ENCODE measurements at regions not wholly inside any gene's neighbourhood (a gene's known extent, or its start where the extent isn't known, plus 50 kb on each side); places are given as distances from the start of the nearest gene placed in this dataset.

DNA sequence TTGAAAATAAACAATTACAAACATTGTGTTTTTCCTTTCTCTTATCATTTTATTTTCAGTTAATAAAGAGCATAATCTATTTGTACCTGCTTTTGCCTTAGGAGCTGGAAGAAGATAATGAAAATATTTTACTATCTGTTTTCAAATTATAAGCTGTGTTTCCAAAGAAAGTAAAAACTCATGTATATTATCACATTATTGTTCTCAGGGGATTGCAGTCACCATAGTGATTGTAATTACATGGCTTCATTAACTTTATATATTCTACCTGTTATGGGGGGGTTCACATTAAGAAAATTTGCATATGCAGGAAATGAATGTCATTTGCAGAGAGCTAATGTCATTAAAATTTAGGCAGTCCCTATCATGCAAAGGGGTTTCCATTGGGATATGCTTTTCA is 542.3 kb downstream of the NXPH1 start:
- H3K27me3 ChIP-seq = no peaks in the 10 kb centered on the region
- DNase-seq (no peak), ATAC-seq (ENCODE audit: low FRiP score in 2 of 2) (no peak)
- H3K9me3 ChIP-seq = no peaks in the 10 kb centered on the region
- TF ChIP-seq, protein P1, sequence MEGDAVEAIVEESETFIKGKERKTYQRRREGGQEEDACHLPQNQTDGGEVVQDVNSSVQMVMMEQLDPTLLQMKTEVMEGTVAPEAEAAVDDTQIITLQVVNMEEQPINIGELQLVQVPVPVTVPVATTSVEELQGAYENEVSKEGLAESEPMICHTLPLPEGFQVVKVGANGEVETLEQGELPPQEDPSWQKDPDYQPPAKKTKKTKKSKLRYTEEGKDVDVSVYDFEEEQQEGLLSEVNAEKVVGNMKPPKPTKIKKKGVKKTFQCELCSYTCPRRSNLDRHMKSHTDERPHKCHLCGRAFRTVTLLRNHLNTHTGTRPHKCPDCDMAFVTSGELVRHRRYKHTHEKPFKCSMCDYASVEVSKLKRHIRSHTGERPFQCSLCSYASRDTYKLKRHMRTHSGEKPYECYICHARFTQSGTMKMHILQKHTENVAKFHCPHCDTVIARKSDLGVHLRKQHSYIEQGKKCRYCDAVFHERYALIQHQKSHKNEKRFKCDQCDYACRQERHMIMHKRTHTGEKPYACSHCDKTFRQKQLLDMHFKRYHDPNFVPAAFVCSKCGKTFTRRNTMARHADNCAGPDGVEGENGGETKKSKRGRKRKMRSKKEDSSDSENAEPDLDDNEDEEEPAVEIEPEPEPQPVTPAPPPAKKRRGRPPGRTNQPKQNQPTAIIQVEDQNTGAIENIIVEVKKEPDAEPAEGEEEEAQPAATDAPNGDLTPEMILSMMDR (IDR thresholded peaks at IDR 0.05) = no peak
- TF ChIP-seq POLR2AphosphoS5 (IDR thresholded peaks at IDR 0.05) (no peak), EP300 (IDR thresholded peaks at IDR 0.05) (no peak), POLR2A (IDR thresholded peaks at IDR 0.05) (no peak)
- H3K4me1 ChIP-seq = no peaks in the 10 kb centered on the region
- no peaks in the 10 kb centered on the region for H3K36me3 ChIP-seq
- H3K4me3 ChIP-seq = no peak overlapping the region
- no peak overlapping the region for H3K27ac ChIP-seq

DNA sequence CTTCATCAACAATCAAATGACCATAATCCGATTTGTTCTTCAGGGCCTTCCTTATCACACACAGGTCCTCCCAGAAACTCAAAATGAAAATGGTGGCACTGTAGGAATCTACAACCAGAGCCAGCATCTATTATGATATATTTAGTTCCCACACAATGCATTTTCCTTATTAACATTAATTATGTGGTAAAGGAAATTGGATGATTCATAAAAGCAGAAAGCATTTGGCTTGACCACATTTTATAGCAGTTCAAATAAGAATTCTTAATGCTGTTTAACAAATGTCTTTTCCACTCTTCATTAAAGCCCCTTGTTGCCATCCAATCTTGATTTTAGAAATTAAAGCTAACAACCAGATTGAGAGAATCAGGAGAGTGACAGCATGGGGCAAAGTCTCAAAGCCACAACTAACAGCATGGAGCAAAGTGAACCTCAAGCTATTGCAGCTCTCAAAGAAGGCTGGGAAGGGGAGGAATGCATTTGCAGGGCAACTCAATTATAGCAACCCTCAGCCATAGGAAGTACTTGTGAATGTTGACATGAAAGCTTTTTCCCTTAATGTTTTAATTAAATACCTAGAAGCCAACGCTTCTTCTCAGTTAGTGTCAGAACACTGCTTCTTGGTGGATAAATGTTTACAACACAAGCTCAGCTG is 549.1 kb downstream of the NXPH1 start:
- DNase-seq = no peak
- no peak for ATAC-seq (ENCODE audit: low FRiP score in 2 of 2)
- TF ChIP-seq POLR2AphosphoS5 (IDR thresholded peaks at IDR 0.05) (no peak), POLR2A (IDR thresholded peaks at IDR 0.05) (no peak), EP300 (IDR thresholded peaks at IDR 0.05) (no peak)
- TF ChIP-seq, protein P1 (IDR thresholded peaks at IDR 0.05) = no peak
- Histone ChIP-seq H3K27ac (no peak overlapping the region), H3K4me1 (no peaks in the 10 kb centered on the region), H3K4me3 (no peak overlapping the region), H3K36me3 (no peaks in the 10 kb centered on the region), H3K27me3 (no peaks in the 10 kb centered on the region), H3K9me3 (no peaks in the 10 kb centered on the region)
- WGBS, 2 donors = 65 to 84% methylated on average over 2 of the region's 2 CpGs

DNA sequence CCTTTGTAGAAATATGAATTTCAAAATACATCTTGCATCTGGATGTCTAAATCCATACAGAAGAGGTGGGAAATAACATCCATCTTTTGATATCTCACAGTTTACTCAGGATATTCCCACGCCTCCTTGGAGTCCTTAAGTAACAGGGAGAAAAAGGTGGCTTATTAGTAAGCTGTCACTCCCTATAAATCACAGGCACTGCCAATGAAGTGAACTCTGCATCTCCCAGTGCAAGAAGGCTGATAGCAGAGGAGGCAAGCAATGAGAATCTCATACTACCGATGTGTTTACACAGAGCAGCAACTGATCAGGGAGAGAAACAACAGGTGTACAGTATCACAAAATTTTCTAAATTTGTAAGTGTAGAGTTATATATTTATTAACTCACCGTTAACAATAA is 551.8 kb downstream of the NXPH1 start:
- Histone ChIP-seq H3K36me3 (no peaks in the 10 kb centered on the region), H3K4me3 (no peak overlapping the region), H3K27ac (no peak overlapping the region), H3K9me3 (no peaks in the 10 kb centered on the region), H3K27me3 (no peaks in the 10 kb centered on the region), H3K4me1 (no peaks in the 10 kb centered on the region)
- 68 to 78% methylated on average over 3 of the region's 3 CpGs for WGBS, 2 donors
- no peak for TF ChIP-seq POLR2AphosphoS5 (IDR thresholded peaks at IDR 0.05)
- no peak for TF ChIP-seq POLR2A (IDR thresholded peaks at IDR 0.05)
- TF ChIP-seq EP300 (IDR thresholded peaks at IDR 0.05) = no peak
- TF ChIP-seq, protein P1 (IDR thresholded peaks at IDR 0.05) = no peak
- no peak for ATAC-seq (ENCODE audit: low FRiP score in 2 of 2)
- no peak for DNase-seq

DNA sequence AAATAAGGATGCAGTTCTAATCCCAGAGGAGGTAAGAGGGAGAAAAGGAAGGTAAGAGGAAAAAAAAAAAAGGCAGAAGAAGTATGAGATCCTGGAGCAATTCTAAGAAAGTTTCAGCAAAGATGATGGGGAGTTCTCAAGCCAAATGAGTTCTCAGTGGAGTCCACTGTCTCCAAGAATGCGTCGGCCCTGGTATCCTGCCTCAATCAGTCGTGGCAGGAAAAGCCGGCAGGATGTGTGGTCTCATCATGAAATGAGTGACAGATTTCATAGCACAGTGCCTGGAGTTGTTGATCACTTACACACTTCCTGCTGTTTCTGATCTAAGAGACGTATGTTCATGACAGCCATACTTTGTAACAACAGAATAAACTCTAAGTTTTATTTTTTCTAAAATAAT is 554.9 kb downstream of the NXPH1 start:
- WGBS, 2 donors = 42 to 45% methylated on average over 5 of the region's 5 CpGs
- ATAC-seq (ENCODE audit: low FRiP score in 2 of 2) (no peak), DNase-seq (no peak)
- no peak for TF ChIP-seq EP300 (IDR thresholded peaks at IDR 0.05)
- TF ChIP-seq POLR2A (IDR thresholded peaks at IDR 0.05) = no peak
- no peak for TF ChIP-seq POLR2AphosphoS5 (IDR thresholded peaks at IDR 0.05)
- TF ChIP-seq, protein P1 (IDR thresholded peaks at IDR 0.05) = no peak
- H3K27me3 ChIP-seq = no peaks in the 10 kb centered on the region
- no peaks in the 10 kb centered on the region for H3K9me3 ChIP-seq
- no peak overlapping the region for H3K4me3 ChIP-seq
- H3K36me3 ChIP-seq = no peaks in the 10 kb centered on the region
- H3K4me1 ChIP-seq = no peaks in the 10 kb centered on the region
- no peak overlapping the region for H3K27ac ChIP-seq

DNA sequence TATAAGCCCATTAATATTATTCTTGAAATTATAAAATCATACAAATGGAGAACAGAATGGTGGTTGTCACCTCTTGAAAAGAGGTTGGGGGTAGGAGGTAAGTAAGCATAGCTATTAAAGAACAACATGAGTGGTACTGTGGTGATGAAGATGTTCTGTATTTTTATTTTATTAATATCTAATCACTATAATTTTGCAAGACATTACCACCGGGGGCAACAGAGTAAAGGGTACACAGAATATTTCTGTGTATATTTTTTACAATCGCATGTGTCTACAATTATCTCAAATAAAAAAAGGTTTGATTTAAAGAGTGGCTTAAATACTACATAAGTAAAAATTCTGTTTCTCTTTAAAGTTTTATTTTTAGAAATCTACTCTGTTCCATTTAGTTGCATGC is 557.8 kb downstream of the NXPH1 start:
- Histone ChIP-seq H3K27me3 (no peaks in the 10 kb centered on the region), H3K36me3 (no peaks in the 10 kb centered on the region), H3K9me3 (no peaks in the 10 kb centered on the region), H3K4me3 (no peak overlapping the region), H3K4me1 (no peaks in the 10 kb centered on the region), H3K27ac (no peak overlapping the region)
- 90 to 97% methylated on average over 2 of the region's 2 CpGs for WGBS, 2 donors
- no peak for DNase-seq
- TF ChIP-seq POLR2AphosphoS5 (IDR thresholded peaks at IDR 0.05) (no peak), EP300 (IDR thresholded peaks at IDR 0.05) (no peak), POLR2A (IDR thresholded peaks at IDR 0.05) (no peak)
- TF ChIP-seq, protein P1 (IDR thresholded peaks at IDR 0.05) = no peak
- no peak for ATAC-seq (ENCODE audit: low FRiP score in 2 of 2)

Measured in upper lobe of left lung (tissue), 6 donors.